ENCODE measurements at regions not wholly inside any gene's neighbourhood (a gene's known extent, or its start where the extent isn't known, plus 50 kb on each side); places are given as distances from the start of the nearest gene placed in this dataset.

DNA sequence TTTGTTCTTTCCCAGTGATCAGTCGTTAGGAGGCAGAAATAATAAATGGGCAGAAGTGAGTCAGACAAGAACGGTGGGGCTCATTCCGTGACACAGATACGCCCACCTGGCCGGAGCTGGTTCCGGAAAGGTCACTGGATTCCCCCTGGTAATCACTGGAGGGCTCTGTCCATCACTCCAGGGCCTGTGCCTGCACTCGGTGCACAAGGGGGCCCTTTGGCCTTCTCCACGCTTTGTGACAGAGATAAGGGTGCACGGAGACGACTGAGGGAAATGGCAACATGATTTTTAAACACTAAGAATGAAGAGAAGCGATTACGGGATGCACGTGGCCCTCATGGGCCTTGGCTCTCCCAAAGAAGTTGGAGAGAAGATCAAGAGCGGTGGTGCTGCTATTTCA, 84.4 kb downstream of the PTGR3 start:
- no peak for TF ChIP-seq EZH2 (IDR thresholded peaks at IDR 0.05; ENCODE audit: borderline replicate concordance)
- TF ChIP-seq, protein P1, sequence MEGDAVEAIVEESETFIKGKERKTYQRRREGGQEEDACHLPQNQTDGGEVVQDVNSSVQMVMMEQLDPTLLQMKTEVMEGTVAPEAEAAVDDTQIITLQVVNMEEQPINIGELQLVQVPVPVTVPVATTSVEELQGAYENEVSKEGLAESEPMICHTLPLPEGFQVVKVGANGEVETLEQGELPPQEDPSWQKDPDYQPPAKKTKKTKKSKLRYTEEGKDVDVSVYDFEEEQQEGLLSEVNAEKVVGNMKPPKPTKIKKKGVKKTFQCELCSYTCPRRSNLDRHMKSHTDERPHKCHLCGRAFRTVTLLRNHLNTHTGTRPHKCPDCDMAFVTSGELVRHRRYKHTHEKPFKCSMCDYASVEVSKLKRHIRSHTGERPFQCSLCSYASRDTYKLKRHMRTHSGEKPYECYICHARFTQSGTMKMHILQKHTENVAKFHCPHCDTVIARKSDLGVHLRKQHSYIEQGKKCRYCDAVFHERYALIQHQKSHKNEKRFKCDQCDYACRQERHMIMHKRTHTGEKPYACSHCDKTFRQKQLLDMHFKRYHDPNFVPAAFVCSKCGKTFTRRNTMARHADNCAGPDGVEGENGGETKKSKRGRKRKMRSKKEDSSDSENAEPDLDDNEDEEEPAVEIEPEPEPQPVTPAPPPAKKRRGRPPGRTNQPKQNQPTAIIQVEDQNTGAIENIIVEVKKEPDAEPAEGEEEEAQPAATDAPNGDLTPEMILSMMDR (IDR thresholded peaks at IDR 0.05; ENCODE audit: poor library complexity) = no peak

Data from hepatocyte (in vitro differentiated cells).